HG03439 (cell line): ENCODE measurements at regions not wholly inside any gene's neighbourhood (a gene's known extent, or its start where the extent isn't known, plus 50 kb on each side); places are given as distances from the start of the nearest gene placed in this dataset.
"Not testable (repeated sequence)": the region's sequence is repeated elsewhere in the genome, so short reads cannot be mapped to it uniquely, and the experiment has no call there.

Source experiments
- ATAC-seq: cut with Tn5 transposase; IDR thresholded peaks from one replicate; pipeline ENCODE4 v1.9.1; 2021; ENCODE audit warnings: mild to moderate bottlenecking, moderate library complexity; ENCODE audit not compliant: unreplicated experiment

GRCh38 chr10:131556897-131557495 lies 245.5 kb upstream of the TCERG1L start:
- ATAC-seq: no peak

- not testable (repeated sequence) for ATAC-seq
Measured at GRCh38 chr10:131557956-131558355, 246.4 kb upstream of the TCERG1L start.

- ATAC-seq: no peak
Measured at GRCh38 chr10:131559450-131559911, 248.0 kb upstream of the TCERG1L start.

GRCh38 chr10:131560166-131560565 lies 248.6 kb upstream of the TCERG1L start:
- no peak for ATAC-seq

GRCh38 chr10:131560706-131561355 lies 249.3 kb upstream of the TCERG1L start:
- no peak for ATAC-seq

GRCh38 chr10:131561897-131562296 lies 250.4 kb upstream of the TCERG1L start:
- no peak for ATAC-seq

- ATAC-seq: no peak
Measured at GRCh38 chr10:131563411-131563810, 251.9 kb upstream of the TCERG1L start.

GRCh38 chr10:131567279-131568162 lies 256.0 kb upstream of the TCERG1L start:
- no peak for ATAC-seq

- no peak for ATAC-seq
Measured at GRCh38 chr10:131568866-131569265, 257.3 kb upstream of the TCERG1L start.

- ATAC-seq: no peak
Measured at GRCh38 chr10:131569851-131570715, 258.6 kb upstream of the TCERG1L start.

GRCh38 chr10:131570716-131571307 lies 259.3 kb upstream of the TCERG1L start:
- no peak for ATAC-seq

- no peak for ATAC-seq
Measured at GRCh38 chr10:131571346-131571745, 259.8 kb upstream of the TCERG1L start.

- ATAC-seq: no peak
Measured at GRCh38 chr10:131571865-131572264, 260.3 kb upstream of the TCERG1L start.

- ATAC-seq: no peak
Measured at GRCh38 chr10:131573256-131573655, 261.7 kb upstream of the TCERG1L start.

- ATAC-seq: no peak
Measured at GRCh38 chr10:131573707-131574106, 262.2 kb upstream of the TCERG1L start.

GRCh38 chr10:131574363-131574706 lies 262.8 kb upstream of the TCERG1L start:
- ATAC-seq: no peak

- no peak for ATAC-seq
Measured at GRCh38 chr10:131574707-131575430, 263.3 kb upstream of the TCERG1L start.

GRCh38 chr10:131575877-131576276 lies 264.4 kb upstream of the TCERG1L start:
- ATAC-seq: no peak

- ATAC-seq: no peak
Measured at GRCh38 chr10:131576341-131577177, 265.0 kb upstream of the TCERG1L start.
